Retinal pigment epithelial cell (primary cell): ENCODE measurements at regions not wholly inside any gene's neighbourhood (a gene's known extent, or its start where the extent isn't known, plus 50 kb on each side); places are given as distances from the start of the nearest gene placed in this dataset.

ENCODE experiments used
- DNase-seq: peaks from one replicate; pipeline ENCODE4 v3.0.0-alpha.2; 2010; ENCODE audit warnings: low read depth
- H3K4me3 ChIP-seq: 2 replicates; pipeline ENCODE4 v1.5.1; 2011; ENCODE audit warnings: mild to moderate bottlenecking, low read length, control low read depth, moderate library complexity
- CTCF ChIP-seq: conservative IDR thresholded peaks from 2 replicates; pipeline ENCODE4 v1.5.1; 2011; ENCODE audit warnings: low read depth, low read length, control low read depth, inconsistent platforms

GRCh38 chr13:63112799-63113395 is 1697.2 kb upstream of the PCDH20 start:
- no peak overlapping the region for H3K4me3 ChIP-seq
- peak; percentile 69 for DNase-seq
- no peak for TF ChIP-seq CTCF

- TF ChIP-seq CTCF = no peak
- no peak for DNase-seq
- no peak overlapping the region for H3K4me3 ChIP-seq
These were observed 1694.8 kb upstream of the PCDH20 start for GRCh38 chr13:63110466-63110865.

- no peak for DNase-seq
- no peak for TF ChIP-seq CTCF
- H3K4me3 ChIP-seq = no peak overlapping the region
These were observed 1691.7 kb upstream of the PCDH20 start for GRCh38 chr13:63107179-63107943.

GRCh38 chr13:63094717-63095116 is 1679.1 kb upstream of the PCDH20 start:
- H3K4me3 ChIP-seq = no peak overlapping the region
- TF ChIP-seq CTCF = no peak
- no peak for DNase-seq

GRCh38 chr13:63093907-63094469 is 1678.3 kb upstream of the PCDH20 start:
- TF ChIP-seq CTCF = no peak
- DNase-seq = no peak
- H3K4me3 ChIP-seq = no peak overlapping the region

- DNase-seq = no peak
- no peak for TF ChIP-seq CTCF
- H3K4me3 ChIP-seq = no peak overlapping the region
These were observed 1676.8 kb upstream of the PCDH20 start for GRCh38 chr13:63092456-63092855.

GRCh38 chr13:63090524-63090923 is 1674.9 kb upstream of the PCDH20 start:
- no peak for DNase-seq
- no peak for TF ChIP-seq CTCF
- H3K4me3 ChIP-seq = no peak overlapping the region
